CD8-positive, alpha-beta memory T cell (primary cell): ENCODE measurements at regions not wholly inside any gene's neighbourhood (a gene's known extent, or its start where the extent isn't known, plus 50 kb on each side); places are given as distances from the start of the nearest gene placed in this dataset.

Experiments
- CTCF ChIA-PET: fragments of 350-600 bp; sonication (Branson Sonifier 250); formaldehyde crosslinking; loops from one replicate; lab custom pipeline; 2021; ENCODE audit warnings: antibody characterized with exemption; lab: Charles Lee
- POLR2A ChIA-PET: fragments of 350-600 bp; sonication (Branson Sonifier 250); formaldehyde crosslinking; loops from one replicate; lab custom pipeline; 2021; ENCODE audit warnings: antibody characterized with exemption; lab: Charles Lee
- DNase-seq, 5 donors: peaks; one replicate each; pipeline versions ENCODE4 v3.0.0 to v3.0.0-alpha.2; 2020 to 2022; ENCODE audit warnings: mixed read lengths in 1 of 5
- H3K27ac ChIP-seq: one replicate; pipeline ENCODE4 v1.7.0; 2013; ENCODE audit warnings: low read depth, mild to moderate bottlenecking, low read length, moderate library complexity
- H3K27me3 ChIP-seq: 2 replicates; pipeline ENCODE4 v1.7.0; 2013; ENCODE audit warnings: low read length, mild to moderate bottlenecking; ENCODE audit not compliant: insufficient read depth, poor library complexity, severe bottlenecking
- H3K36me3 ChIP-seq: 2 replicates; pipeline ENCODE4 v1.7.0; 2013; ENCODE audit warnings: mild to moderate bottlenecking, low read length, moderate library complexity; ENCODE audit not compliant: insufficient read depth
- H3K4me1 ChIP-seq: 2 replicates; pipeline ENCODE4 v1.7.0; 2013; ENCODE audit warnings: mild to moderate bottlenecking, low read length, moderate library complexity; ENCODE audit not compliant: insufficient read depth
- H3K4me3 ChIP-seq: 2 replicates; pipeline ENCODE4 v1.7.0; 2013; ENCODE audit warnings: mild to moderate bottlenecking, low read length
- H3K9me3 ChIP-seq: 2 replicates; pipeline ENCODE4 v1.7.0; 2013; ENCODE audit warnings: mild to moderate bottlenecking, low read length
- H3K27ac Mint-ChIP-seq, 8 donors: one replicate each; pipeline ENCODE4 v1.8.0; 2020 to 2021; ENCODE audit warnings: mixed read lengths in 8 of 8, mild to moderate bottlenecking in 6 of 8, inconsistent platforms in 3 of 8, moderate library complexity in 3 of 8
- H3K27me3 Mint-ChIP-seq, 2 donors: one replicate each; pipeline ENCODE4 v1.8.0; 2020 to 2021; ENCODE audit warnings: mixed read lengths in 2 of 2, mild to moderate bottlenecking in 1 of 2, moderate library complexity in 1 of 2
- H3K36me3 Mint-ChIP-seq, 3 donors: one replicate each; pipeline ENCODE4 v1.8.0; 2020 to 2021; ENCODE audit warnings: mixed read lengths in 3 of 3, inconsistent platforms in 1 of 3, mild to moderate bottlenecking in 1 of 3
- H3K4me1 Mint-ChIP-seq, 3 donors: one replicate each; pipeline ENCODE4 v1.8.0; 2020 to 2021; ENCODE audit warnings: mixed read lengths in 3 of 3, inconsistent platforms in 1 of 3, mild to moderate bottlenecking in 1 of 3
- H3K4me3 Mint-ChIP-seq, 7 donors: one replicate each; pipeline ENCODE4 v1.8.0; 2020 to 2021; ENCODE audit warnings: mixed read lengths in 7 of 7, mild to moderate bottlenecking in 6 of 7, moderate library complexity in 4 of 7, inconsistent platforms in 2 of 7
- H3K9me3 Mint-ChIP-seq, 5 donors: one replicate each; pipeline ENCODE4 v1.8.0; 2020 to 2022; ENCODE audit warnings: mixed read lengths in 5 of 5, mild to moderate bottlenecking in 3 of 5, moderate library complexity in 2 of 5, inconsistent platforms in 1 of 5

DNA sequence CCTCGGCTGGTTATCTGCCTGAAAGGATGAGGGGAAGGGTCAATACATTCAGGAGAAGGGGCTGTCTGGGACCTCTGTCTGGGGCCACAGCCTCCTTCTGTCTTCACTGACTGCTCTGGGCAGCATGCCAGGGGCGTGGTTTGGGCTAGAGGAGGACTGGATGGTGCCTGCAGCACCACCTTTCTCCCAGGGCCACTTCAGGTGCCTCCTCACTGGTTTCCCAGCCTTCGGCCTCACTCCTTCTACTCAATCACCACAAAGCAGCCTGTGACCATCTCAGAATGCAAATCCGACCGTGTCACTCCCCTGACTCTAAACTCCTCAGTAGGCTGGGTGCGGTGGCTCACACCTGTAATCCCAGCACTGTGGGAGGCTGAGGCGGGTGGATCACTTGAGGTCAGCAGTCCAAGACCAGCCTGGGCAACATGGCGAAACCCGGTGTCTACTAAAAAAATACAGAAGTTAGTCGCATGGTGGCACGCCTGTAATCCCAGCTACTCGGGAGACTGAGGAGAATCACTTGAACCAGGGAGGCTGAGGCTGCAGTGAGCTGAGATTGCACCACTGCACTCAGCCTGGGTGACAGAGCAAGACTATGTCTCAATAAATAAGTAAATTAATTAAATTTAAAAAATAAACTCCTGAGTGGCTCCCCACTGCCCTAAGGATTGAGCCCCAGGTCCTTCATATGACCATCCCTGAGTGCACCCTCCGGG, 50.1 kb upstream of the ECE1 start:
- peaks cover 0 to 10% (median 0%) of the 10 kb centered on the region in 3 donors for H3K36me3 Mint-ChIP-seq
- H3K36me3 ChIP-seq: no peaks in the 10 kb centered on the region
- no peak overlapping the region for H3K27ac ChIP-seq
- H3K4me1 ChIP-seq: peaks cover 87% of the 10 kb centered on the region
- POLR2A ChIA-PET: no interaction called here
- DNase-seq: no peak
- CTCF ChIA-PET: interaction anchor here (1.4 to 1.5 kb wide), 2 partner anchors 28 to 70 kb away, joined by 5 read pairs; no protein-coding TSS in a partner anchor
- peak overlapping the region in 1 of 7 donors; percentile 70 for H3K4me3 Mint-ChIP-seq
- H3K27me3 ChIP-seq: no peaks in the 10 kb centered on the region
- H3K9me3 Mint-ChIP-seq: no peaks in the 10 kb centered on the region
- peak overlapping the region in 2 of 8 donors; percentile 27 to 47 for H3K27ac Mint-ChIP-seq
- no peaks in the 10 kb centered on the region for H3K9me3 ChIP-seq
- H3K4me1 Mint-ChIP-seq: peaks cover 62 to 87% (median 74%) of the 10 kb centered on the region in 3 donors
- no peak overlapping the region for H3K4me3 ChIP-seq
- H3K27me3 Mint-ChIP-seq: no peaks in the 10 kb centered on the region
